NT2/D1 (cell line): ENCODE measurements at regions not wholly inside any gene's neighbourhood (a gene's known extent, or its start where the extent isn't known, plus 50 kb on each side); places are given as distances from the start of the nearest gene placed in this dataset.

Experiments used
- SUZ12 ChIP-seq: IDR thresholded peaks from 2 replicates; pipeline ENCODE4 v1.6.1; 2011; ENCODE audit not compliant: insufficient read length, insufficient read depth; ENCODE audit errors: extremely low read depth
- ZNF274 ChIP-seq: IDR thresholded peaks from 2 replicates; pipeline ENCODE4 v1.6.1; 2011; ENCODE audit warnings: mild to moderate bottlenecking, low read depth, low read length

DNA sequence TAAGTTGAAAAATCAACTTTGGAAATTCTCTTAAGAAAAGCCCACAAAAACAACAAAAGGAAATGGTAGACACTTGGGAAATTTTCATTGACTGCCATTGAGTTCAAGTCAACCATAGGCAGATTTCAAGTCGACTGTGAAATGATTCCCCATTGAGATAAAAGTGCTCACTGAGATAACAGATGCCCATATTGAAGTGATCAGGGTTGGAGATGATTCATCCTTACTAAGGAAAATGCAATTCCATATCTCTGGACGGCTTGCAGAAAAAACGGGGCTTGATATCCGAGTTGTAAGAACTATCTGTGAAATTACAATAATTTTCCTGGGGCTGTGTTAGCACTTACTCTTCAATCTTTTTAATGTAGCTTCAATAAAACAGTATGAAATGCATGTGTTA, 373.1 kb upstream of the THRB start:
- TF ChIP-seq ZNF274 (no peak), SUZ12 (no peak)
